DMS 273 (cell line): ENCODE measurements at regions not wholly inside any gene's neighbourhood (a gene's known extent, or its start where the extent isn't known, plus 50 kb on each side); places are given as distances from the start of the nearest gene placed in this dataset.

Experiments
- DNase-seq: peaks from one replicate; lab custom pipeline; 2025; ENCODE audit not compliant: unreplicated experiment; lab: John Stamatoyannopoulos, UW

GRCh38 chr11:112835591-112836255 lies 125.5 kb upstream of the NCAM1 start:
- DNase-seq, result no peak

- DNase-seq, result no peak
Measured at GRCh38 chr11:112836256-112836602, 125.0 kb upstream of the NCAM1 start.

DNA sequence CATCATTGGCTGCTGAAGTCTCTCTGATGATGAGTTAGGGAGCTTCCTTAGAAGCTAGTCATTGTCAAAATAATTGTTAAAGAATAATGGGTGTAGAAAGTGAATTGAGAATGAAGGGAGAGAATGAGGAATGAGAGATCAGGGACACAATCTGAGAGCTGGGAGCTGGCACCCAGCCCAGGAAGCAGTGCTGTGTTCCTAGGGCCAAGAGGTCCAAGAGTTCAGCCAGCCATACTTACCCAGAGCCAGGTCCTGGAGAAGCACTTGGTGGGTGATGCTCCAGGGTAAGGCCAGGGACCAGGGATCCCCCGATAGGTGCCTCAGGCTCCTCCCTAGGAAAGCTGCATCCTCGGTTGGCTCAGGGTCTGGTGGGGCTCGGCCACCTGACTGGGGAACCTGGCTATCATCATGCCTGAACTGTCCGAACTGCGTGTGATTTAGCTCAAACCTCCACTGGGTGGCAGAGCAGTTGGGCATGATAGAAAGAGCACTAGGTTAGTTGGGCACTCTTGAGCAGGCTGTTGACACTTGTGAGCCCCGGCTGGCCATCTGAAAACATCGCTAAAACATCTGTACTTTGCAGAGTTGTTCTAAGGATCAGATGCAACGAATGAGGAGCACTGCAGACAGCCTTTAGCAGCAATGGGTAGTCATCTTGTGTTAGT lies 123.9 kb upstream of the NCAM1 start:
- DNase-seq, result peak; percentile 38

DNA sequence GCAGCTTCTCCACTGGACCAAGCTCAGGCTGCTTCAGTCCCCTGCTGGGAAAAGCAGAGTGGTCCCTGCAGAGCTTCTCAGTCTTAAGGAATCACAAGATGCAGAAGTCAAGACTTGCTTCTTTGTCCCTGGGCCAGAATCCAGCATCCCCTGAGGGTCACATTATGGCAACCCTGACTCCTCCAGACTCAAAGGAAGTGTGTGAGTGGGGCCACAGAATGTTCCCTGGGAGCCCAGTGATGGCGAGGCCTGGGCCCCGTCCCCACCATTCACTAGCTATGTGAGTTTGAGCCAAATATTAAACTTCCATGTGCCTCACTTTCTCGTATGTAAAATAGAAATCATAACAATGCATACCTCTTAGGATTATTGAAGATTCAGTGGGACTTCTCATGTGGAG lies 122.2 kb upstream of the NCAM1 start:
- no peak for DNase-seq

GRCh38 chr11:112841729-112842128 lies 119.5 kb upstream of the NCAM1 start:
- DNase-seq, result no peak

- no peak for DNase-seq
Measured at GRCh38 chr11:112842151-112842550, 119.1 kb upstream of the NCAM1 start.

- DNase-seq, result no peak
Measured at GRCh38 chr11:112844517-112844916, 116.7 kb upstream of the NCAM1 start.

GRCh38 chr11:112847568-112847967 lies 113.7 kb upstream of the NCAM1 start:
- no peak for DNase-seq

GRCh38 chr11:112852143-112852866 lies 108.9 kb upstream of the NCAM1 start:
- DNase-seq, result no peak

GRCh38 chr11:112856133-112856532 lies 105.1 kb upstream of the NCAM1 start:
- no peak for DNase-seq

- DNase-seq, result no peak
Measured at GRCh38 chr11:112856591-112856990, 104.6 kb upstream of the NCAM1 start.

DNA sequence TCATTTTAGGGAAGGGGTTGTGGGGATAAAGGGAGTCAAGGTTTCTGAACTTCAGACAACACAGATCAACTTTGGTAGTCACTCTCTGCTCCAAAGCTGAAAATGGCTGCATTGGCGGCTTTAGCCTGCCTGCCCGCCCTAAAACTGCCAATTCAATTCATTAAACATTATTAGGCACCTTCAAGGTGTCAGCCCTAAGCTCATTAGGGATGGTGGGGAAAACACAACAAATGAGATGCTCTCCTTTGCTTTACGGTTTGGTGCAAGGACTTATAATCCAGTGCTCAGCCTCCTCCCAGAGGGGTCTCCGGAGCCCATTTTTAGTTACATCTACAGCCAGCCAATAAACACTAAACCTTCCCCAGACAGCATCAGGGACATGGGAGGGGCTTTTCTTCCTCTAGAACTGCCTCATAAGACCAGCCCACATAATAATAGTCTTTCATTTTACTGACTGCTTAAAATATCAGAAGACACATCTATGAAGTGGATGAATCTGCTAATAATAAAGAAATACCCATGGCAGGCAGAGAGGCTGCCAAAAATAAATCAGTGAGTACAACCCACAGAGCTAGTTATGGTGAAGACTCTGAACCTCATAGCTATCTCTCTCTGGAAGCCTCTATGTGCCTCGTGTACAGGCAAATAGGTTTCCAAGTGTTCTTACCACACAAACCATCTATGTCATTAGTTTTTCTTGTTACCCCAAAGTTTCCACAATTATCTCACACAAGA lies 102.8 kb upstream of the NCAM1 start:
- no peak for DNase-seq

GRCh38 chr11:112859787-112860186 lies 101.4 kb upstream of the NCAM1 start:
- DNase-seq, result no peak

DNA sequence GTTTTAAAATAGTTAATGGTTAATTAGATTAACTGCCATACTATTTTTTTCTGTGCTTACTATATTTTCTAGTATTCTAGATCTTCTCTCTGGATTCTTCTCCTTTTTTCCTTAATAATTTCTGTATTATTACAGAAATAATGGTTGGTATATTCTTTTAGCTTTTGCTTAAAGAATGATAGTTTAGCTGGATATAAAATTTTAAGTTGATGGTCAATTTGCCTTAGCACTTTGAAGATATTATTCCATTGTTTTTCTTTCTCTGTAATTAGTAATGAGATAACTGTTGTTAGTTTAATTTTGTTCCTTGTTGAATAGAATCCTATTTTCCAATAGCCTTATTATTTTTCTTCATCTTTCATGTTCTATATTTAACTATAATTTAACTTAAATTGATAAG lies 99.9 kb upstream of the NCAM1 start:
- DNase-seq, result no peak

DNA sequence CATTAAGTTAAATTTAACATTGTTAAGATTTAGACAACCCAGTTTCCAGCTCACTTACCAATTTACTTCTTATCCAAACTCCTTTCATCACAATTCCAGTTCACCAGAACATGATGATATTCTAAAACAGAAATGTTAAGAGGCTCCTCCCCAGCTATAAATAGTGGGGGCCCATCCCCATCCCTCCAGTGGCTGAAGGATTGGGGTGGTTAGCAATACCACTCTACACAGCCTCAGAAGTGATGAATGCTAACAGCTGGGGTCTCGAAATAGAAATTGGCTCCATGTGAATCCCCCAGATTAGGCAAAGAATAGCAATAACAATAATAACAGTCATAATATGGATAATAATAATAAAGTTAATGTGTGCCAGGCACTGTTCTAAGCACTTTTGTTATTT lies 97.9 kb upstream of the NCAM1 start:
- no peak for DNase-seq

GRCh38 chr11:112864672-112865071 lies 96.5 kb upstream of the NCAM1 start:
- DNase-seq, result no peak

DNA sequence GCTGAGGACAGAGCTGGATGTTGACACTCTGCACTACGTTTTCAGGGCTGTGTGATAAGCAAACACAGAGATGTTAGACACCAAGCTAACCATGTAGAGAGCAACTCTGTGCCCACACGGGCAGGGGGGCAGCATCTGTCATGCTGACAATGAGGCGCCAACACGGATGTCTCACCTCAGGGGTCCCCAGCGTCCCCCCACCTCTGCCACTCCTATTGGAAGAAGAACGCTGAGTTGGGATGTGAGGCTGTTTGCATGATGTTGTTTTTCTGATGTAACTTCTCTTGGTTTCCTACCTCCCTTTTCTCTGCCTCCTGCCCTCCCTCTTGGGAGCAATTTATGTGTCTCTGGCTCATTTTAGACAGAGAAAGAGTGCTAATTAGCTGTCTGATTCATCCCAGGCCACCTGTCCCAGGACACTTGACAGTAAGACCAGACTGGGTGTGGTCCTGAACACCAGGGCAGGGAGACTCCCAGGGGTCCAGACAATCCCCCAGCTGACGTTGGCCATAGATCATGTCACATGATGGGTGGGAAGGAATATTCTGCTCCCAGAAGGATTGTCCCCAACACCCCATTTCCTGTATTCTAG lies 89.2 kb upstream of the NCAM1 start:
- DNase-seq, result peak; percentile 57

- no peak for DNase-seq
Measured at GRCh38 chr11:112874980-112875379, 86.2 kb upstream of the NCAM1 start.

GRCh38 chr11:112877581-112877980 lies 83.6 kb upstream of the NCAM1 start:
- DNase-seq, result no peak

DNA sequence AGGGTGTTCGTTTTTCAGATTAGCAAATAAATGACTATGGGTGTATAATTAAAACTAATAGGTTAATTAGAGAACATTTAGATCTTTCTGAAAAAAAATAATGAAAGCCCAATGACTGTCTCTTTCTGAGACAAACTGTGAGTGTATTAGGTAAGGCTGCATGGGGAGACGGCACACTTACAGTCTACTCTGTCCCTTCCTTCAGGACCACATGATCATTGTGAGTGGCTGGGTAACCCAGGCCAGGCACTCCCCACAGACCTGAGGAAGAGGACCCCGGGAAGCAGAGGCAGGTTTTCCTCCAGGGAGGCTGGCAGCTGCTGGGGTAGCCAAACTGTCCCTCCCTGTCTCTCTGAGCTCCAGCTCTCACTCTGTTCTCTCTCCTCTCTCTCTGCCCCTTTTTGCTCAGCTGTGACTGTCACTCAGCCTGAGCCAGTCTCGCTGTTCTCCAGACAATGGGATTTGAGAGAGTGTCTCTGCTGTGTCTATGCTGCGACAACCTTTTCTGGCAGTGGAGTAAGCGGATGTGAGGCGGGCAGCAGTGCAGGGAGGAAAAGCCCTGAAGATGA lies 83.1 kb upstream of the NCAM1 start:
- no peak for DNase-seq

GRCh38 chr11:112880495-112880894 lies 80.7 kb upstream of the NCAM1 start:
- no peak for DNase-seq
